ENCODE measurements at regions not wholly inside any gene's neighbourhood (a gene's known extent, or its start where the extent isn't known, plus 50 kb on each side); places are given as distances from the start of the nearest gene placed in this dataset.

- Mint-ChIP-seq H3K4me3 (no peak overlapping the region), H3K27me3 (no peaks in the 10 kb centered on the region), H3K9me3 (peaks cover 7% of the 10 kb centered on the region), H3K27ac (no peak overlapping the region), H3K36me3 (no peaks in the 10 kb centered on the region), H3K4me1 (no peaks in the 10 kb centered on the region)
- POLR2A ChIA-PET, result no interaction called here
- ATAC-seq (ENCODE audit: low read depth), result no peak
- no peak for DNase-seq
These were observed 385.6 kb upstream of the LRRC4C start for GRCh38 chr11:41845066-41845465.

DNA sequence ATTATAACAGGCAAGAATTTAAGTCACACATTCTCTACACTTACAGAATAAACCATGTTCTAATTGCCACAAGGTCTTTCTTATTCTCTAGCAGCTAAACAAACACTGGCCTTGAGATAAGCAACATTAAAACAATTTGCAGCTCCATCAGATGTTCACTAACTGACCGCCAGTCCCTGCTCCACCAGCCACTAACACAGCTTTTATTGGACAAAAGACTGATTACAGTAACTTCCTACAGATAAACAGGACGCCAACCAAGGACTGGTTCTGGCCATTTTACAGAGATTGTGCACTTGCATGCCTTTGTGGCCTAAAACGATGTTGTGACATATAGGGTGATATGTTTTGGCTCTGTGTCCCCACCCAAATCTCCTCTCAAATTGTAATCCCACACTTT, 388.9 kb upstream of the LRRC4C start:
- Mint-ChIP-seq H3K36me3 (no peaks in the 10 kb centered on the region), H3K27ac (no peak overlapping the region), H3K4me1 (no peaks in the 10 kb centered on the region), H3K9me3 (peaks cover 3% of the 10 kb centered on the region), H3K4me3 (no peak overlapping the region), H3K27me3 (no peaks in the 10 kb centered on the region)
- POLR2A ChIA-PET, result no interaction called here
- no peak for ATAC-seq (ENCODE audit: low read depth)
- DNase-seq, result no peak

DNA sequence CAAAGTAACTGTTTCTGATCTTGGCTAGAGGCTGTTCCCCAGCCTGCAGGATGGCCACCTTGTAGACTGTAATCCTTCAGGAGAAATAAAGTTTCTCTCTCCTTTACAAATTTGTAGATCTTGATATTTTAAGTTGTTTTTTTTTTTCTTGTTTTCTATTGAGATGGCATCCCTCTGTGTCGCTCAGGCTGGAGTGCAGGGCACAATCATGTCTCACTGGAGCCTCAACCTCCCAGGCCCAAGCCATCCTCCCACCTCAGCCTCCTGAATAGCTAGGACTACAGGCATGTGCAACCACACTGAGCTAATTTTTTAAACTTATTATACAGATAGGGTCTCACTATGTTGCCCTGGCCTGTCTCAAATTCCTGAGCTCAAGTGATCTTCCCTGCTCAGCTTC, 389.8 kb upstream of the LRRC4C start:
- no peaks in the 10 kb centered on the region for H3K4me1 Mint-ChIP-seq
- no peak overlapping the region for H3K4me3 Mint-ChIP-seq
- H3K9me3 Mint-ChIP-seq, result peaks cover 3% of the 10 kb centered on the region
- no peaks in the 10 kb centered on the region for H3K27me3 Mint-ChIP-seq
- ATAC-seq (ENCODE audit: low read depth) (no peak), DNase-seq (no peak)
- H3K27ac Mint-ChIP-seq, result no peak overlapping the region
- POLR2A ChIA-PET, result no interaction called here
- H3K36me3 Mint-ChIP-seq, result no peaks in the 10 kb centered on the region

DNA sequence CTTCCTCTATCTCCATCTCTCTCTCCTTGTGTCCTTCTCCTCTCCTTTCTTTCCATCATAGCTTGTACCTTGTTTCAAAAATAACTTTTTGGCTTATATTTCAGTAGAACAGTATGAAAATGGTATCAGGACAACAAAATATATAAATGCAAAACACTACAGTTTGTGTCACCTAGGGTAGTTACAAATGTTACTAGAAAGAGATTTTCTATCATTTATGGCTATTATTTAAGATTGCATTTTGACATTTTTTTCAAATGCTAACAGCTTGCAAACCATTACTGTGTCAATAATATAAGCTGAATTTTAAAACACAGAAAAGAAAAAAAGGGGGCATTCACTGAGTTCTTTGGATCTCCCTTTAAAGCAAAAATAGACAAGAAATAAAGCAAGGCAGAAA, 392.3 kb upstream of the LRRC4C start:
- ATAC-seq (ENCODE audit: low read depth), result no peak

GRCh38 chr11:41861838-41862237, 402.4 kb upstream of the LRRC4C start:
- DNase-seq (no peak), ATAC-seq (ENCODE audit: low read depth) (no peak)
- Mint-ChIP-seq H3K27ac (no peak overlapping the region), H3K9me3 (peaks cover 2% of the 10 kb centered on the region), H3K36me3 (no peaks in the 10 kb centered on the region), H3K4me3 (no peak overlapping the region), H3K4me1 (no peaks in the 10 kb centered on the region), H3K27me3 (no peaks in the 10 kb centered on the region)
- POLR2A ChIA-PET, result no interaction called here

More for the DNA sequence above, 392.3 kb upstream of the LRRC4C start:
- H3K27me3 Mint-ChIP-seq, result no peaks in the 10 kb centered on the region
- H3K4me1 Mint-ChIP-seq, result no peaks in the 10 kb centered on the region
- POLR2A ChIA-PET, result no interaction called here
- no peaks in the 10 kb centered on the region for H3K36me3 Mint-ChIP-seq
- H3K4me3 Mint-ChIP-seq, result no peak overlapping the region
- no peak overlapping the region for H3K27ac Mint-ChIP-seq
- DNase-seq, result no peak
- H3K9me3 Mint-ChIP-seq, result peaks cover 3% of the 10 kb centered on the region

- H3K4me1 Mint-ChIP-seq, result no peaks in the 10 kb centered on the region
- DNase-seq (no peak), ATAC-seq (ENCODE audit: low read depth) (no peak)
- POLR2A ChIA-PET, result no interaction called here
- no peak overlapping the region for H3K4me3 Mint-ChIP-seq
- no peaks in the 10 kb centered on the region for H3K27me3 Mint-ChIP-seq
- peaks cover 1% of the 10 kb centered on the region for H3K9me3 Mint-ChIP-seq
- H3K36me3 Mint-ChIP-seq, result no peaks in the 10 kb centered on the region
- H3K27ac Mint-ChIP-seq, result no peak overlapping the region
These were observed 407.1 kb upstream of the LRRC4C start for GRCh38 chr11:41866525-41866924.

- Mint-ChIP-seq H3K27me3 (no peaks in the 10 kb centered on the region), H3K4me1 (no peaks in the 10 kb centered on the region), H3K9me3 (peaks cover 7% of the 10 kb centered on the region), H3K36me3 (no peaks in the 10 kb centered on the region), H3K4me3 (no peak overlapping the region), H3K27ac (no peak overlapping the region)
- POLR2A ChIA-PET, result no interaction called here
- ATAC-seq (ENCODE audit: low read depth), result no peak
- no peak for DNase-seq
These were observed 409.2 kb upstream of the LRRC4C start for GRCh38 chr11:41868606-41869005.

GRCh38 chr11:41872426-41872825, 413.0 kb upstream of the LRRC4C start:
- POLR2A ChIA-PET, result no interaction called here
- DNase-seq, result no peak
- no peaks in the 10 kb centered on the region for H3K36me3 Mint-ChIP-seq
- no peak overlapping the region for H3K4me3 Mint-ChIP-seq
- H3K9me3 Mint-ChIP-seq, result peaks cover 9% of the 10 kb centered on the region
- ATAC-seq (ENCODE audit: low read depth), result no peak
- no peaks in the 10 kb centered on the region for H3K27me3 Mint-ChIP-seq
- H3K4me1 Mint-ChIP-seq, result no peaks in the 10 kb centered on the region
- no peak overlapping the region for H3K27ac Mint-ChIP-seq

- Mint-ChIP-seq H3K4me3 (no peak overlapping the region), H3K36me3 (no peaks in the 10 kb centered on the region), H3K27ac (no peak overlapping the region), H3K27me3 (no peaks in the 10 kb centered on the region), H3K9me3 (peaks cover 10% of the 10 kb centered on the region), H3K4me1 (no peaks in the 10 kb centered on the region)
- ATAC-seq (ENCODE audit: low read depth) (no peak), DNase-seq (no peak)
- POLR2A ChIA-PET, result no interaction called here
These were observed 413.4 kb upstream of the LRRC4C start for GRCh38 chr11:41872870-41873269.

GRCh38 chr11:41878095-41878494, 418.6 kb upstream of the LRRC4C start:
- H3K4me3 Mint-ChIP-seq, result no peak overlapping the region
- peaks cover 11% of the 10 kb centered on the region for H3K9me3 Mint-ChIP-seq
- H3K27ac Mint-ChIP-seq, result no peak overlapping the region
- DNase-seq (no peak), ATAC-seq (ENCODE audit: low read depth) (no peak)
- no peaks in the 10 kb centered on the region for H3K36me3 Mint-ChIP-seq
- POLR2A ChIA-PET, result no interaction called here
- H3K27me3 Mint-ChIP-seq, result no peaks in the 10 kb centered on the region
- H3K4me1 Mint-ChIP-seq, result no peaks in the 10 kb centered on the region

DNA sequence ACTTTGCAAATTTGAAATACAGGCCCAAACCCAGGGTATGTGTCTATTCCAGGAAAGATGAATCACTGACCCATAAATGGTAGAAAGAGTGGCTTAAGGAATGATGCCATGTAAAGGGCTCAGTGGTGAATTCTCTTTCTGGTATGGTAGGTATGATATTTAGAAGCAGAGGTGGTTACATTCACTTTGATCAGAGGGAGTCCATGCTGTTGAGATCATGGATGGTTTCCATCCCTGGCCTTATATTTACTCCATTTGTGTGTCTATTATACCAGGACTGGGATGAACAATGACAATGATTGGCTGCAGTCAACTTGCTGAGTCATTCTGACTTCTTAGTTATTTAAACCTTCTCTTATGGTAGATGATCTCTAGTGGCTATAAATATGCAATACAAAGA, 419.8 kb upstream of the LRRC4C start:
- POLR2A ChIA-PET, result no interaction called here
- Mint-ChIP-seq H3K9me3 (peaks cover 8% of the 10 kb centered on the region), H3K4me1 (no peaks in the 10 kb centered on the region), H3K27ac (no peak overlapping the region), H3K27me3 (no peaks in the 10 kb centered on the region), H3K36me3 (no peaks in the 10 kb centered on the region), H3K4me3 (no peak overlapping the region)
- ATAC-seq (ENCODE audit: low read depth), result no peak
- DNase-seq, result no peak

DNA sequence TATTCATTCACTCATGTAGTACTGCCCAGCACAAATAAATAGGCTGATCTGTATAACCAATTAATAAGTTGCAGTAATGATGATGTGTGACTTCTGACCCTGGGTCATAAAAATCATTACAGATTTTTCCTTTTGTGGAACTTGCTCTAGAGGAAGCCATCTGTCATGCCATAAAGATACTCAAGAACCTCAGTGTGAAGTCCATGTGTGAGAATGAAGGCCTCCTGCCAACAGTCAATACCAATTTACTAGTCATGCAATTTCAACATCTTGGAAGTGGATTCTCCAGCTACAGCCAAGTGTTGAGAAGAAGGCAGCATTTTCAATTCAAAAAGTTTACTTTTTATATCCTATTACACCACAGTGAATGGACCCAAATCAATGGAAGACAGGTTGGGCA, 435.6 kb upstream of the LRRC4C start:
- ATAC-seq (ENCODE audit: low read depth), result no peak
- no peak for DNase-seq
- H3K27ac Mint-ChIP-seq, result no peak overlapping the region
- H3K27me3 Mint-ChIP-seq, result no peaks in the 10 kb centered on the region
- H3K36me3 Mint-ChIP-seq, result no peaks in the 10 kb centered on the region
- POLR2A ChIA-PET, result no interaction called here
- H3K4me1 Mint-ChIP-seq, result no peaks in the 10 kb centered on the region
- H3K4me3 Mint-ChIP-seq, result no peak overlapping the region
- peaks cover 3% of the 10 kb centered on the region for H3K9me3 Mint-ChIP-seq

DNA sequence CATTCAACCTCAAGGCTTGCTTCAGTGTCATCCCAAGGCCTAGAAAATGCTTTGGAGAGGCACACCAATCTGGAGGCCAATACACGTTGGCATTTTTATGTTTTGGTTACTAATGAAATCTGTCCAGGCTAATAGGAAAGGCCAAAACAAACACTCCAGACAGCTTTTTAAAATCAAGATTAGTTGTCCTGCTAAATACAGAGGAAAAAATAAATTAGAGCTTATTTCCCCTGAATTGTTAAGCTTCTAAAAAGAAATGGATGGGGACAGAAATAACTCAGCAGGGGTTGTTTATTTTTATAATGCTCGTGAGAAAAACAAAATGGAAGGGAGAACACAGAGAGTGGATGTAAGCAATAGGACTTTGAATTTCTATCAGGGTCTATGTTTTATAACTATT, 438.5 kb upstream of the LRRC4C start:
- no peak overlapping the region for H3K27ac Mint-ChIP-seq
- H3K36me3 Mint-ChIP-seq, result no peaks in the 10 kb centered on the region
- ATAC-seq (ENCODE audit: low read depth), result no peak
- no peaks in the 10 kb centered on the region for H3K4me1 Mint-ChIP-seq
- DNase-seq, result no peak
- H3K4me3 Mint-ChIP-seq, result no peak overlapping the region
- POLR2A ChIA-PET, result no interaction called here
- H3K9me3 Mint-ChIP-seq, result peaks cover 6% of the 10 kb centered on the region
- no peaks in the 10 kb centered on the region for H3K27me3 Mint-ChIP-seq

GRCh38 chr11:41917900-41918299, 458.4 kb upstream of the LRRC4C start:
- no peaks in the 10 kb centered on the region for H3K27me3 Mint-ChIP-seq
- peaks cover 11% of the 10 kb centered on the region for H3K9me3 Mint-ChIP-seq
- H3K36me3 Mint-ChIP-seq, result no peaks in the 10 kb centered on the region
- no peaks in the 10 kb centered on the region for H3K4me1 Mint-ChIP-seq
- POLR2A ChIA-PET, result no interaction called here
- no peak for ATAC-seq (ENCODE audit: low read depth)
- no peak for DNase-seq
- H3K27ac Mint-ChIP-seq, result no peak overlapping the region
- H3K4me3 Mint-ChIP-seq, result no peak overlapping the region

DNA sequence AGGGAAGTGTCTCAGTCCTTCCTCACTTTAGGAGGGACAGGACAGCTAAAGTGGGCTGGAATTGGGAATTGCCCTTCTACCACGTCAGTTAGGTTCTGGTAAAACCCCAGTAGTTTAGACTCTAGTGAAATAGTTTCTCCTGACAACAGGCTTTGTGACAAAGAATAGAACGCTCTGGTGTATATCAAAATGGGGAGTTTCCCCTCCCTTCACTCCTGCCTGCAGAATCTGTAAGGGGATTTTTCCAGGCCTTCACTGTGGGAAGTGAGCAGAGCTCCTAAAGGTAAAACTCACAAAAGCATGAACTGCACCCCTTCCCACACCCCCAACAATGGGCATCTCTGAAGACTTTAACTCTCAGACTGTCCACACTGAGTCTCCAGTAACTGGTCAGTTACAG, 460.9 kb upstream of the LRRC4C start:
- H3K27ac Mint-ChIP-seq, result no peak overlapping the region
- DNase-seq (no peak), ATAC-seq (ENCODE audit: low read depth) (no peak)
- no peaks in the 10 kb centered on the region for H3K36me3 Mint-ChIP-seq
- H3K4me1 Mint-ChIP-seq, result no peaks in the 10 kb centered on the region
- no peak overlapping the region for H3K4me3 Mint-ChIP-seq
- H3K27me3 Mint-ChIP-seq, result no peaks in the 10 kb centered on the region
- peaks cover 13% of the 10 kb centered on the region for H3K9me3 Mint-ChIP-seq
- POLR2A ChIA-PET, result no interaction called here
